Inferior parietal cortex (tissue), 1 donor: ENCODE measurements at regions not wholly inside any gene's neighbourhood (a gene's known extent, or its start where the extent isn't known, plus 50 kb on each side); places are given as distances from the start of the nearest gene placed in this dataset.
"Not testable (repeated sequence)": the region's sequence is repeated elsewhere in the genome, so short reads cannot be mapped to it uniquely, and the experiment has no call there.

Experiments used
- DNase-seq: peaks from one replicate; pipeline ENCODE4 v3.0.0-alpha.2; 2016; ENCODE audit errors: extremely low spot score

GRCh38 chr3:159045279-159045885, 243.5 kb downstream of the MFSD1 start:
- no peak for DNase-seq

- DNase-seq, result no peak
Observed at GRCh38 chr3:159047361-159047760, 245.5 kb downstream of the MFSD1 start.

GRCh38 chr3:159052494-159052893, 250.6 kb downstream of the MFSD1 start:
- DNase-seq, result not testable (repeated sequence)

GRCh38 chr3:159057621-159058020, 255.8 kb downstream of the MFSD1 start:
- DNase-seq, result no peak

GRCh38 chr3:159058859-159059258, 257.0 kb downstream of the MFSD1 start:
- DNase-seq, result no peak

- DNase-seq, result no peak
Observed at GRCh38 chr3:159059395-159059794, 257.5 kb downstream of the MFSD1 start.

GRCh38 chr3:159062734-159063410, 261.0 kb downstream of the MFSD1 start:
- no peak for DNase-seq

- peak; percentile 23 for DNase-seq
Observed at GRCh38 chr3:159069091-159069490, 267.2 kb downstream of the MFSD1 start, which contains the start of gene IQCJ. Gene IQCJ, plus strand, starts transcription at chr3:159069319.

- DNase-seq, result no peak
Observed at GRCh38 chr3:159069866-159070425, 268.1 kb downstream of the MFSD1 start.

GRCh38 chr3:159074756-159075701, 273.2 kb downstream of the MFSD1 start:
- DNase-seq, result no peak

- DNase-seq, result no peak
Observed at GRCh38 chr3:159077860-159078259, 276.0 kb downstream of the MFSD1 start.

- DNase-seq, result no peak
Observed at GRCh38 chr3:159080256-159080655, 278.4 kb downstream of the MFSD1 start.

- DNase-seq, result no peak
Observed at GRCh38 chr3:159080821-159081220, 279.0 kb downstream of the MFSD1 start.

GRCh38 chr3:159082519-159082918, 280.7 kb downstream of the MFSD1 start:
- no peak for DNase-seq

- no peak for DNase-seq
Observed at GRCh38 chr3:159091936-159092335, 290.1 kb downstream of the MFSD1 start.

- no peak for DNase-seq
Observed at GRCh38 chr3:159102001-159102400, 300.1 kb downstream of the MFSD1 start.

GRCh38 chr3:159112724-159113123, 310.9 kb downstream of the MFSD1 start:
- no peak for DNase-seq

GRCh38 chr3:159113221-159113875, 311.5 kb downstream of the MFSD1 start:
- DNase-seq, result no peak

GRCh38 chr3:159114582-159114981, 312.7 kb downstream of the MFSD1 start:
- DNase-seq, result no peak

GRCh38 chr3:159123877-159124276, 322.0 kb downstream of the MFSD1 start:
- DNase-seq, result no peak

- DNase-seq, result no peak
Observed at GRCh38 chr3:159126261-159127020, 324.6 kb downstream of the MFSD1 start.
